Activated T-helper 17 cell treated with anti-CD3 and anti-CD28 coated beads, Interleukin-2, amount 50 U/mL, for 72 hours (primary cell): ENCODE measurements at regions not wholly inside any gene's neighbourhood (a gene's known extent, or its start where the extent isn't known, plus 50 kb on each side); places are given as distances from the start of the nearest gene placed in this dataset.

ENCODE experiments used
- ATAC-seq: fragments of 150-1000 bp; cut with Tn5 transposase; replicated peaks from 2 replicates; pipeline ENCODE4 v1.10.0; 2021; ENCODE audit warnings: mild to moderate bottlenecking, moderate library complexity
- H3K27ac Mint-ChIP-seq: one replicate; pipeline ENCODE4 v1.8.0; 2022; ENCODE audit warnings: mixed read lengths
- H3K27me3 Mint-ChIP-seq: one replicate; pipeline ENCODE4 v1.8.0; 2022; ENCODE audit warnings: mixed read lengths
- H3K36me3 Mint-ChIP-seq: one replicate; pipeline ENCODE4 v1.8.0; 2022; ENCODE audit warnings: low read depth, mild to moderate bottlenecking, mixed read lengths
- H3K4me1 Mint-ChIP-seq: one replicate; pipeline ENCODE4 v1.8.0; 2022; ENCODE audit warnings: mixed read lengths
- H3K4me3 Mint-ChIP-seq: one replicate; pipeline ENCODE4 v1.8.0; 2022; ENCODE audit warnings: mild to moderate bottlenecking, mixed read lengths
- H3K9me3 Mint-ChIP-seq: one replicate; pipeline ENCODE4 v1.8.0; 2022; ENCODE audit warnings: mixed read lengths

GRCh38 chr6:100944644-100945043 lies 63.5 kb upstream of the ASCC3 start:
- Mint-ChIP-seq H3K4me3 (no peak overlapping the region), H3K27ac (no peak overlapping the region), H3K9me3 (peaks cover 15% of the 10 kb centered on the region), H3K27me3 (peaks cover 3% of the 10 kb centered on the region), H3K36me3 (no peaks in the 10 kb centered on the region), H3K4me1 (no peaks in the 10 kb centered on the region)
- ATAC-seq = no peak

- ATAC-seq = no peak
- Mint-ChIP-seq H3K27me3 (peaks cover 3% of the 10 kb centered on the region), H3K4me3 (no peak overlapping the region), H3K9me3 (peaks cover 10% of the 10 kb centered on the region), H3K36me3 (no peaks in the 10 kb centered on the region), H3K4me1 (no peaks in the 10 kb centered on the region), H3K27ac (no peak overlapping the region)
Measured at GRCh38 chr6:100946021-100946540, 65.0 kb upstream of the ASCC3 start.

GRCh38 chr6:100946711-100947110 lies 65.6 kb upstream of the ASCC3 start:
- H3K27ac Mint-ChIP-seq = no peak overlapping the region
- peaks cover 10% of the 10 kb centered on the region for H3K9me3 Mint-ChIP-seq
- peaks cover 3% of the 10 kb centered on the region for H3K27me3 Mint-ChIP-seq
- no peaks in the 10 kb centered on the region for H3K36me3 Mint-ChIP-seq
- ATAC-seq = no peak
- H3K4me3 Mint-ChIP-seq = no peak overlapping the region
- no peaks in the 10 kb centered on the region for H3K4me1 Mint-ChIP-seq

GRCh38 chr6:100948381-100949133 lies 67.4 kb upstream of the ASCC3 start:
- H3K36me3 Mint-ChIP-seq = no peaks in the 10 kb centered on the region
- no peak overlapping the region for H3K4me3 Mint-ChIP-seq
- H3K4me1 Mint-ChIP-seq = no peaks in the 10 kb centered on the region
- peaks cover 3% of the 10 kb centered on the region for H3K27me3 Mint-ChIP-seq
- no peak overlapping the region for H3K27ac Mint-ChIP-seq
- ATAC-seq = no peak
- peaks cover 10% of the 10 kb centered on the region for H3K9me3 Mint-ChIP-seq

- Mint-ChIP-seq H3K9me3 (peaks cover 10% of the 10 kb centered on the region), H3K4me1 (no peaks in the 10 kb centered on the region), H3K27ac (no peak overlapping the region), H3K27me3 (no peaks in the 10 kb centered on the region), H3K4me3 (no peak overlapping the region), H3K36me3 (no peaks in the 10 kb centered on the region)
- ATAC-seq = no peak
Measured at GRCh38 chr6:100952006-100952405, 70.9 kb upstream of the ASCC3 start.

- Mint-ChIP-seq H3K27me3 (peaks cover 3% of the 10 kb centered on the region), H3K4me1 (no peaks in the 10 kb centered on the region), H3K4me3 (no peak overlapping the region), H3K9me3 (no peaks in the 10 kb centered on the region), H3K36me3 (no peaks in the 10 kb centered on the region), H3K27ac (no peak overlapping the region)
- no peak for ATAC-seq
Measured at GRCh38 chr6:100959280-100959679, 78.2 kb upstream of the ASCC3 start.

- Mint-ChIP-seq H3K4me3 (no peak overlapping the region), H3K4me1 (no peaks in the 10 kb centered on the region), H3K9me3 (no peaks in the 10 kb centered on the region), H3K27me3 (peaks cover 3% of the 10 kb centered on the region), H3K36me3 (no peaks in the 10 kb centered on the region), H3K27ac (no peak overlapping the region)
- ATAC-seq = no peak
Measured at GRCh38 chr6:100962466-100962865, 81.3 kb upstream of the ASCC3 start.

GRCh38 chr6:100965067-100965466 lies 83.9 kb upstream of the ASCC3 start:
- Mint-ChIP-seq H3K27ac (no peak overlapping the region), H3K36me3 (no peaks in the 10 kb centered on the region), H3K27me3 (peaks cover 8% of the 10 kb centered on the region), H3K9me3 (peaks cover 4% of the 10 kb centered on the region), H3K4me3 (no peak overlapping the region), H3K4me1 (no peaks in the 10 kb centered on the region)
- no peak for ATAC-seq

GRCh38 chr6:100968949-100969348 lies 87.8 kb upstream of the ASCC3 start:
- H3K4me1 Mint-ChIP-seq = no peaks in the 10 kb centered on the region
- no peak overlapping the region for H3K27ac Mint-ChIP-seq
- H3K27me3 Mint-ChIP-seq = peaks cover 5% of the 10 kb centered on the region
- ATAC-seq = no peak
- no peaks in the 10 kb centered on the region for H3K36me3 Mint-ChIP-seq
- no peak overlapping the region for H3K4me3 Mint-ChIP-seq
- peaks cover 9% of the 10 kb centered on the region for H3K9me3 Mint-ChIP-seq

- Mint-ChIP-seq H3K36me3 (no peaks in the 10 kb centered on the region), H3K4me3 (no peak overlapping the region), H3K27ac (no peak overlapping the region), H3K9me3 (no peaks in the 10 kb centered on the region), H3K27me3 (no peaks in the 10 kb centered on the region), H3K4me1 (no peaks in the 10 kb centered on the region)
- no peak for ATAC-seq
Measured at GRCh38 chr6:100979267-100979666, 98.1 kb upstream of the ASCC3 start.

- H3K4me1 Mint-ChIP-seq = no peaks in the 10 kb centered on the region
- no peak for ATAC-seq
- H3K4me3 Mint-ChIP-seq = no peak overlapping the region
- H3K27ac Mint-ChIP-seq = no peak overlapping the region
- H3K9me3 Mint-ChIP-seq = no peaks in the 10 kb centered on the region
- no peaks in the 10 kb centered on the region for H3K36me3 Mint-ChIP-seq
- no peaks in the 10 kb centered on the region for H3K27me3 Mint-ChIP-seq
Measured at GRCh38 chr6:100980949-100981348, 99.8 kb upstream of the ASCC3 start.

GRCh38 chr6:100986921-100987320 lies 105.8 kb upstream of the ASCC3 start:
- Mint-ChIP-seq H3K27ac (no peak overlapping the region), H3K9me3 (peaks cover 1% of the 10 kb centered on the region), H3K4me1 (no peaks in the 10 kb centered on the region), H3K4me3 (no peak overlapping the region), H3K27me3 (peaks cover 1% of the 10 kb centered on the region), H3K36me3 (no peaks in the 10 kb centered on the region)
- no peak for ATAC-seq

- H3K27me3 Mint-ChIP-seq = peaks cover 3% of the 10 kb centered on the region
- peaks cover 4% of the 10 kb centered on the region for H3K9me3 Mint-ChIP-seq
- H3K27ac Mint-ChIP-seq = no peak overlapping the region
- H3K4me1 Mint-ChIP-seq = no peaks in the 10 kb centered on the region
- no peak for ATAC-seq
- no peak overlapping the region for H3K4me3 Mint-ChIP-seq
- H3K36me3 Mint-ChIP-seq = no peaks in the 10 kb centered on the region
Measured at GRCh38 chr6:100987556-100987955, 106.4 kb upstream of the ASCC3 start.

GRCh38 chr6:100988391-100988984 lies 107.4 kb upstream of the ASCC3 start:
- Mint-ChIP-seq H3K27me3 (peaks cover 3% of the 10 kb centered on the region), H3K36me3 (no peaks in the 10 kb centered on the region), H3K4me3 (no peak overlapping the region), H3K4me1 (no peaks in the 10 kb centered on the region), H3K27ac (no peak overlapping the region), H3K9me3 (peaks cover 4% of the 10 kb centered on the region)
- no peak for ATAC-seq

- Mint-ChIP-seq H3K4me3 (no peak overlapping the region), H3K9me3 (peaks cover 4% of the 10 kb centered on the region), H3K36me3 (no peaks in the 10 kb centered on the region), H3K4me1 (no peaks in the 10 kb centered on the region), H3K27ac (no peak overlapping the region), H3K27me3 (peaks cover 3% of the 10 kb centered on the region)
- no peak for ATAC-seq
Measured at GRCh38 chr6:100990070-100990469, 108.9 kb upstream of the ASCC3 start.
